SK-N-SH (cell line): ENCODE measurements at regions not wholly inside any gene's neighbourhood (a gene's known extent, or its start where the extent isn't known, plus 50 kb on each side); places are given as distances from the start of the nearest gene placed in this dataset.

Experiments used
- CTCF ChIA-PET: fragments of 300-600, 350-600 bp; formaldehyde crosslinking; extraction: SDS; loops from one replicate; lab custom pipeline; 2021; lab: Yijun Ruan, JAX
- POLR2A ChIA-PET: fragments of 350-600 bp; sonication (Branson Sonifier 250); formaldehyde crosslinking; extraction: SDS; loops from one replicate; lab custom pipeline; 2020; ENCODE audit warnings: antibody characterized with exemption, inconsistent platforms; lab: Yijun Ruan, JAX
- DNase-seq: peaks from one replicate; pipeline ENCODE4 v3.0.0; 2012
- H2AFZ ChIP-seq: fragments of 200-600 bp; sonication (generic); 2 replicates; pipeline ENCODE4 v1.8.1; 2016; ENCODE audit warnings: antibody characterized with exemption, mild to moderate bottlenecking, low read depth
- H3F3A ChIP-seq: fragments of 200-600 bp; sonication (generic); replicated peaks from 2 replicates; pipeline ENCODE3; 2016; ENCODE audit warnings: antibody characterized with exemption, mild to moderate bottlenecking; ENCODE audit not compliant: insufficient read depth
- H3K27ac ChIP-seq, 2 experiments: fragments of 200-500 bp in 1 of 2; fragments of 200-600 bp in 1 of 2; sonication (Bioruptor generic) in 1 of 2; sonication (generic), shearing (Covaris generic) in 1 of 2; 2 replicates each; pipeline versions ENCODE4 v1.5.1 to v1.6.1; 2014 to 2016; ENCODE audit warnings: low read depth in 2 of 2, inconsistent platforms in 1 of 2, low read length in 1 of 2, mild to moderate bottlenecking in 1 of 2, mixed read lengths in 1 of 2
- H3K27me3 ChIP-seq: fragments of 200-600 bp; sonication (generic), shearing (Covaris generic); 2 replicates; pipeline ENCODE4 v1.6.1; 2016; ENCODE audit warnings: mixed run types; ENCODE audit not compliant: insufficient read depth
- H3K36me3 ChIP-seq, 2 experiments: fragments of 200-500 bp in 1 of 2; fragments of 200-600 bp in 1 of 2; sonication (Bioruptor generic) in 1 of 2; sonication (generic) in 1 of 2; replicated peaks in 1 of 2; 2 replicates each; pipeline versions ENCODE3 to v1.5.1; 2014 to 2016; ENCODE audit warnings: low read length in 1 of 2, mild to moderate bottlenecking in 1 of 2; ENCODE audit not compliant: insufficient read depth in 2 of 2, control insufficient read depth in 1 of 2
- H3K4me1 ChIP-seq, 2 experiments: fragments of 200-500 bp in 1 of 2; fragments of 200-600 bp in 1 of 2; sonication (Bioruptor generic) in 1 of 2; sonication (generic), shearing (Covaris generic) in 1 of 2; 2 replicates each; pipeline versions ENCODE4 v1.5.1 to v1.6.1; 2014 to 2016; ENCODE audit warnings: low read depth in 1 of 2, low read length in 1 of 2, mixed run types in 1 of 2; ENCODE audit not compliant: insufficient read depth in 2 of 2, control insufficient read depth in 1 of 2
- H3K4me2 ChIP-seq: fragments of 200-600 bp; sonication (generic), shearing (Covaris generic); 2 replicates; pipeline ENCODE4 v1.6.1; 2017; ENCODE audit warnings: mixed run types
- H3K4me3 ChIP-seq, 2 experiments: fragments of 200-500 bp in 1 of 2; fragments of 200-600 bp in 1 of 2; sonication (Bioruptor generic) in 1 of 2; sonication (generic), shearing (Covaris generic) in 1 of 2; 2 replicates each; pipeline versions ENCODE4 v1.5.1 to v1.8.1; 2014 to 2016; ENCODE audit warnings: low read depth in 2 of 2, inconsistent platforms in 1 of 2, low read length in 1 of 2, mild to moderate bottlenecking in 1 of 2, mixed read lengths in 1 of 2, moderate library complexity in 1 of 2
- H3K79me2 ChIP-seq: fragments of 200-600 bp; sonication (generic); 2 replicates; pipeline ENCODE4 v1.8.1; 2017; ENCODE audit warnings: mild to moderate bottlenecking; ENCODE audit not compliant: insufficient read depth
- H3K9ac ChIP-seq: fragments of 200-600 bp; sonication (generic); 2 replicates; pipeline ENCODE4 v1.6.1; 2017; ENCODE audit warnings: mixed run types
- H3K9me2 ChIP-seq: fragments of 200-600 bp; sonication (generic); 2 replicates; pipeline ENCODE4 v1.6.1; 2017; ENCODE audit warnings: mixed run types
- H3K9me3 ChIP-seq: fragments of 200-600 bp; sonication (generic); 2 replicates; pipeline ENCODE4 v1.6.1; 2017; ENCODE audit warnings: mixed run types, mild to moderate bottlenecking, moderate library complexity
- H4K20me1 ChIP-seq: fragments of 200-600 bp; sonication (generic); 2 replicates; pipeline ENCODE4 v1.6.1; 2017; ENCODE audit warnings: mild to moderate bottlenecking, mixed run types; ENCODE audit not compliant: insufficient read depth
- CHD2 ChIP-seq: fragments of 150-350 bp; IDR thresholded peaks from 2 replicates; pipeline ENCODE4 v1.6.1; 2018; ENCODE audit warnings: low read length; ENCODE audit not compliant: partially characterized antibody
- ELF1 ChIP-seq: IDR thresholded peaks from 2 replicates; pipeline ENCODE4 v1.4.0; 2012
- EP300 ChIP-seq, 2 experiments: IDR thresholded peaks; 2 replicates each; pipeline versions ENCODE4 v1.4.0 to v1.6.1; 2012; ENCODE audit warnings: borderline replicate concordance in 1 of 2, low read depth in 1 of 2, low read length in 1 of 2
- EZH2phosphoT487 ChIP-seq: fragments of 200-600 bp; sonication (generic); IDR thresholded peaks from 2 replicates; pipeline ENCODE4 v1.6.1; 2017; ENCODE audit warnings: low read depth, mixed run types, mild to moderate bottlenecking, antibody characterized with exemption, moderate library complexity, borderline replicate concordance
- FOXM1 ChIP-seq: IDR thresholded peaks from 2 replicates; pipeline ENCODE4 v1.4.0; 2012; ENCODE audit warnings: low read depth, mild to moderate bottlenecking
- GABPA ChIP-seq: IDR thresholded peaks from 2 replicates; pipeline ENCODE4 v1.4.0; 2012; ENCODE audit warnings: low read depth, mild to moderate bottlenecking
- GATA2 ChIP-seq: sonication (generic); formaldehyde crosslinking; IDR thresholded peaks from 2 replicates; pipeline ENCODE4 v1.5.0; 2020; ENCODE audit warnings: mild to moderate bottlenecking, missing genetic modification reagents
- IRF3 ChIP-seq: fragments of 150-350 bp; IDR thresholded peaks from 2 replicates; pipeline ENCODE4 v1.6.1; 2016; ENCODE audit warnings: mild to moderate bottlenecking, low read depth, low read length
- MEF2A ChIP-seq: IDR thresholded peaks from 2 replicates; pipeline ENCODE4 v1.4.0; 2012; ENCODE audit warnings: low read depth, borderline replicate concordance
- MXI1 ChIP-seq: IDR thresholded peaks from 2 replicates; pipeline ENCODE4 v1.6.1; 2012; ENCODE audit warnings: mild to moderate bottlenecking, low read depth, low read length, improper control_type of control experiment
- NRF1 ChIP-seq: IDR thresholded peaks from 2 replicates; pipeline ENCODE4 v1.6.1; 2012; ENCODE audit warnings: low read depth, mild to moderate bottlenecking, low read length
- PBX3 ChIP-seq: IDR thresholded peaks from 2 replicates; pipeline ENCODE4; 2012
- POLR2AphosphoS5 ChIP-seq: IDR thresholded peaks from 2 replicates; pipeline ENCODE4 v1.6.1; 2012; ENCODE audit warnings: low read depth, low read length
- RCOR1 ChIP-seq: fragments of 150-350 bp; IDR thresholded peaks from 2 replicates; pipeline ENCODE4 v1.6.1; 2017; ENCODE audit warnings: antibody characterized with exemption, low read length
- RFX5 ChIP-seq: IDR thresholded peaks from 2 replicates; pipeline ENCODE4 v1.6.1; 2012; ENCODE audit warnings: mild to moderate bottlenecking, improper control_type of control experiment, low read length
- RXRA ChIP-seq: IDR thresholded peaks from 2 replicates; pipeline ENCODE4 v1.4.0; 2012; ENCODE audit warnings: low read depth, mild to moderate bottlenecking, borderline replicate concordance
- SIN3A ChIP-seq: IDR thresholded peaks from 2 replicates; pipeline ENCODE4 v1.6.1; 2012; ENCODE audit warnings: low read depth, mild to moderate bottlenecking, low read length, moderate library complexity, borderline replicate concordance
- SMC3 ChIP-seq: IDR thresholded peaks from 2 replicates; pipeline ENCODE4 v1.6.1; 2012; ENCODE audit warnings: low read depth, low read length, improper control_type of control experiment
- TEAD4 ChIP-seq: IDR thresholded peaks from 2 replicates; pipeline ENCODE4 v1.4.0; 2012; ENCODE audit warnings: mild to moderate bottlenecking, borderline replicate concordance; ENCODE audit not compliant: insufficient read depth
- USF1 ChIP-seq: IDR thresholded peaks from 2 replicates; pipeline ENCODE4 v1.4.0; 2012; ENCODE audit warnings: low read depth, borderline replicate concordance
- YY1 ChIP-seq: IDR thresholded peaks from 2 replicates; pipeline ENCODE4 v1.4.0; 2012; ENCODE audit warnings: low read depth, mild to moderate bottlenecking
- WGBS: methylation state at CpG from one replicate; pipeline ENCODE4 v1.1.6; 2017; ENCODE audit warnings: low lambda C conversion rate; 5-methylcytosine and 5-hydroxymethylcytosine counted together

DNA sequence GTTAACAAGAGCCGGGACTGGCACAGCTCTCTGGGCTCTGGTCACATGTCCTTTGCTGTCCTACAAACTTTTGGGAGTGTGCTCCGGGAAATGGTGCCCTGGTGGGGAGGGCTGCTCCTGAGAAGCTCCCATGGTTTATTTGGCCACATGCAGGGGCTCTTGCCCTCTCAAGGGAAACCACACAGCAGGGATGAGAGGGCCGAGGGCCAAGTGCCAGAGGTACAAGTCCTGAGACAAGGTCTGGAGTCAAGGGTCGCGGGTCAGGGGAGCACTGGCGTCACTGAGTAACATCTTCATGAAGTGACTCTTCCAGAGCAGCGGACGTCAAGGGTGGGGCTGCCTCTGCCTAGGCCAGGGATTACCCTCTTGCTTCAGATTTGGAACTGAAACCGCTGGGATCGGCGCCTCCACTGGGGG is 1160.6 kb downstream of the TBC1D22A start:
- CTCF ChIA-PET, result no interaction called here
- POLR2A ChIA-PET, result interaction anchor here (0.5 kb wide), 1 partner anchor 889 kb away, joined by 3 read pairs; no protein-coding TSS in a partner anchor
- Histone ChIP-seq H3K4me2 (no peak overlapping the region), H3K27ac (no peak overlapping the region), H2AFZ (no peak overlapping the region), H3F3A (no peaks in the 10 kb centered on the region), H3K4me3 (no peak overlapping the region), H4K20me1 (no peaks in the 10 kb centered on the region), H3K27me3 (no peaks in the 10 kb centered on the region)
- whole genome bisulfite sequencing, result 20% methylated on average over 9 of the region's 11 CpGs
- no peak for DNase-seq
- no peak for TF ChIP-seq FOXM1
- no peak for TF ChIP-seq NRF1
- TF ChIP-seq SIN3A, result no peak
- TF ChIP-seq ELF1, result no peak
- TF ChIP-seq YY1, result no peak
- TF ChIP-seq GATA2 (CRISPR knock-in tag), result no peak
- no peak for TF ChIP-seq EZH2phosphoT487
- TF ChIP-seq MXI1, result no peak
- no peak for TF ChIP-seq IRF3
- no peak for TF ChIP-seq PBX3
- no peak for TF ChIP-seq RCOR1
- no peak for TF ChIP-seq MEF2A
- TF ChIP-seq, all 33 proteins: peak for 0
- no peaks in the 10 kb centered on the region for H3K4me1 ChIP-seq
- H3K79me2 ChIP-seq, result no peaks in the 10 kb centered on the region
- H3K9me3 ChIP-seq, result no peaks in the 10 kb centered on the region
- H3K9me2 ChIP-seq, result no peaks in the 10 kb centered on the region
- no peaks in the 10 kb centered on the region for H3K36me3 ChIP-seq
- H3K9ac ChIP-seq, result no peak overlapping the region

DNA sequence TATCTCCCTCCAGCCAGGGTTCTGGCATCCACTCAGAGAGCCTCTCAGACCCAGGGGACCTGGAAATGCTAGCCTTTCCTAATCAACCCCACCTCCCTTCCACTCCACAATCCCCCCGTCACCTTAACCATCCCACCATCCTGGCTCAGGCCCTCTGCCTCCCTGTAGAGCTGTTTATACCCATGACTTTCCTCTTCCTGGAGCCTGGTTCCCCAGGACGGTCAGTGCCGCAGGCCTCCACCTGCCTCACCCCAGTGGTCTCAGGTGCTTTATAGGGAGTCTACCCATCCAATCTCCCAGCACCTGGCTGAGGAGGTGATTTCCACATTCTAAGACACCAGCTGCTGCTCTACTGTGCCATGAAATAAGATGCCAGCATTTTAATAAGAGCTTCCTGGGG is 1159.5 kb downstream of the TBC1D22A start:
- WGBS, result 28% methylated on average over 3 of the region's 3 CpGs
- CTCF ChIA-PET, result no interaction called here

More for the DNA sequence above, 1159.5 kb downstream of the TBC1D22A start:
- H3K9me3 ChIP-seq, result no peaks in the 10 kb centered on the region
- DNase-seq, result no peak
- H4K20me1 ChIP-seq, result no peaks in the 10 kb centered on the region
- no peaks in the 10 kb centered on the region for H3K27me3 ChIP-seq
- no peak overlapping the region for H3K4me3 ChIP-seq
- POLR2A ChIA-PET, result no interaction called here
- no peaks in the 10 kb centered on the region for H3K79me2 ChIP-seq
- no peak overlapping the region for H3K27ac ChIP-seq
- H3K36me3 ChIP-seq, result no peaks in the 10 kb centered on the region
- no peak overlapping the region for H3K4me2 ChIP-seq
- no peaks in the 10 kb centered on the region for H3F3A ChIP-seq
- no peaks in the 10 kb centered on the region for H3K4me1 ChIP-seq
- no peak overlapping the region for H3K9ac ChIP-seq
- no peaks in the 10 kb centered on the region for H3K9me2 ChIP-seq
- H2AFZ ChIP-seq, result no peak overlapping the region
- no peak for TF ChIP-seq EP300 (IDR thresholded peaks at IDR 0.05; ENCODE audit: borderline replicate concordance in 1 of 2, low read depth in 1 of 2, low read length in 1 of 2)
- TF ChIP-seq POLR2AphosphoS5, result no peak
- TF ChIP-seq PBX3, result no peak
- TF ChIP-seq SMC3, result no peak
- TF ChIP-seq RCOR1, result no peak
- no peak for TF ChIP-seq GABPA
- no peak for TF ChIP-seq SIN3A
- TF ChIP-seq USF1, result no peak
- TF ChIP-seq RXRA, result no peak
- no peak for TF ChIP-seq RFX5
- TF ChIP-seq NRF1, result no peak
- TF ChIP-seq CHD2, result no peak
- no peak for TF ChIP-seq EZH2phosphoT487
- no peak for TF ChIP-seq TEAD4
